PC-9 (cell line): ENCODE measurements at regions not wholly inside any gene's neighbourhood (a gene's known extent, or its start where the extent isn't known, plus 50 kb on each side); places are given as distances from the start of the nearest gene placed in this dataset.

Source experiments
- BruUV-seq: library from RNA; stranded (reverse); fragments of 400-500 nt; replicated peaks from 2 replicates; lab custom pipeline; 2021; lab: Mats Ljungman, UMichigan
- CTCF ChIA-PET: fragments of 300-600 bp; sonication (Branson Sonifier 250); formaldehyde crosslinking; loops from one replicate; lab custom pipeline; 2022; ENCODE audit warnings: antibody characterized with exemption; lab: Charles Lee
- POLR2A ChIA-PET: fragments of 300-600 bp; sonication (Branson Sonifier 250); formaldehyde crosslinking; loops from one replicate; lab custom pipeline; 2022; ENCODE audit warnings: antibody characterized with exemption; ENCODE audit not compliant: unreplicated experiment; lab: Charles Lee
- DNase-seq, 2 experiments: peaks; one replicate each; pipeline versions ENCODE4 v3.0.0 to v3.0.0-alpha.2; 2015 to 2022; ENCODE audit warnings: mixed read lengths in 1 of 2
- H2AFZ ChIP-seq: fragments of 200-600 bp; sonication (generic); 2 replicates; pipeline ENCODE4 v1.8.1; 2017; ENCODE audit warnings: antibody characterized with exemption
- H3F3A ChIP-seq: fragments of 200-600 bp; sonication (generic); 2 replicates; pipeline ENCODE4 v1.8.1; 2017; ENCODE audit warnings: antibody characterized with exemption, mild to moderate bottlenecking, low read depth; ENCODE audit not compliant: insufficient read depth
- H3K27ac ChIP-seq: fragments of 200-600 bp; sonication (generic); 2 replicates; pipeline ENCODE4 v1.6.1; 2016; ENCODE audit warnings: mixed run types
- H3K27me3 ChIP-seq: fragments of 200-600 bp; sonication (generic); 2 replicates; pipeline ENCODE4 v1.6.1; 2016; ENCODE audit warnings: low read depth, mixed run types; ENCODE audit not compliant: insufficient read depth
- H3K36me3 ChIP-seq: fragments of 200-600 bp; sonication (generic); 2 replicates; pipeline ENCODE4 v1.6.1; 2016; ENCODE audit warnings: low read depth, mixed run types
- H3K4me1 ChIP-seq: fragments of 200-600 bp; sonication (generic); replicated peaks from 2 replicates; pipeline ENCODE4 v1.6.1; 2016; ENCODE audit warnings: mixed run types; ENCODE audit not compliant: insufficient read depth
- H3K4me2 ChIP-seq: fragments of 200-600 bp; sonication (generic); 2 replicates; pipeline ENCODE4 v1.6.1; 2017; ENCODE audit warnings: mixed run types
- H3K4me3 ChIP-seq: fragments of 200-600 bp; sonication (generic); 2 replicates; pipeline ENCODE4 v1.6.1; 2016; ENCODE audit warnings: mixed run types
- H3K79me2 ChIP-seq: fragments of 200-600 bp; sonication (generic); 2 replicates; pipeline ENCODE4 v1.6.1; 2017; ENCODE audit warnings: low read depth, mixed run types
- H3K9me2 ChIP-seq: fragments of 200-600 bp; sonication (generic); 2 replicates; pipeline ENCODE4 v1.8.1; 2017; ENCODE audit warnings: mild to moderate bottlenecking; ENCODE audit not compliant: insufficient read depth
- H3K9me3 ChIP-seq: fragments of 200-600 bp; sonication (generic); 2 replicates; pipeline ENCODE4 v1.8.1; 2016; ENCODE audit warnings: low read depth; ENCODE audit not compliant: insufficient read depth
- H4K20me1 ChIP-seq: fragments of 200-600 bp; sonication (generic); 2 replicates; pipeline ENCODE4 v1.8.1; 2017; ENCODE audit not compliant: insufficient read depth
- CTCF ChIP-seq: fragments of 200-600 bp; sonication (generic); conservative IDR thresholded peaks from 2 replicates; pipeline ENCODE4 v1.6.1; 2017; ENCODE audit warnings: mixed run types, antibody characterized with exemption, mild to moderate bottlenecking, moderate library complexity
- EZH2 ChIP-seq: fragments of 200-600 bp; sonication (generic); IDR thresholded peaks from 2 replicates; pipeline ENCODE4 v1.8.0; 2017; ENCODE audit warnings: antibody characterized with exemption, low read depth
- intact Hi-C: fragments of 100-400 bp; cut with micrococcal nuclease; formaldehyde crosslinking; loops from one replicate; pipeline ENCODE4 v1.10.0; 2022; ENCODE audit not compliant: unreplicated experiment

DNA sequence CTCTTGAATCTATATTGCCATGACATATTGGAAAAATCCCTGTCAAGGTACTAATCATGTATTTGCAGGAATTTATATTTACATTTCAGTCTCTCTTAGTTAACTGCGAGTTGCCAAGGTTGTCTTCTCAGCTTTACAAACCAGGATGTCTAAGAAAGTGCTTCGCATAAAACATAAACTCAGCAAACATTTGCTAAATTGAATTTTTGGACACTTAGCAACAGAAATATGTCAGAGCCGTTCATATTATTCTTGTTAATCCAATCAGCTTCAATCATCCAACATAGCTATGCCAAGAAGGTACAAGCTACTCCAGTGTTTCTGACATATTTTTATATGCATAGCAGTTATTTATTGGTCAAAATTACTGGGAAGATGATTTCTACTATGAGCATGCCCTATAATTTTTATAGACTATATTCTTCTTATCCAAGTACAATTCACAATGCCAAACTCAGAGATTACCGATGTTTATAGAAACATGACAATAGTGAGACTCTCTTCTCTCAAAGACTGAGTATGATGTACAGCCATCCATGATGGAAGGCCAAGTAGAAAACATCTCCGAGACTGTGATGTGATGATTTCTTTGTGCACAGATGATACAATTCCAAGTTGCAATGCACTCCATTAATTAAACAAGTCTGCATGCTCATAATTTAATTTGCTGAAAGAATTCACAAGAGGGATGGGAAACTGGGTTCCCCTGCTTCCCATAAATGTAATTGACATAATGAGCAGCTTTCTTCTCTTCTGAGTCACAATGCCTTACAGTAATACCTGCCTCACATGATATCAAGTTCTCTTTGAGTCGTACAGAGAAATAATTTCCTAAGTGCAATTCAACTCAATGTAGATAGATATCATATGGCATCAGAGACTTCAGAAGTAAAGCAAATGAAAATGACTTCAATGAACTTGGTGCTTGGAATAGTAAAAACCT is 776.3 kb downstream of the EFNB2 start:
- Histone ChIP-seq H3K27me3 (no peaks in the 10 kb centered on the region), H3K9me3 (peaks cover 12% of the 10 kb centered on the region; the same call in 1 of the 2 replicates), H3K79me2 (no peaks in the 10 kb centered on the region), H3K4me3 (no peak overlapping the region), H3K4me2 (no peak overlapping the region), H3K27ac (no peak overlapping the region), H4K20me1 (no peaks in the 10 kb centered on the region), H3K36me3 (no peaks in the 10 kb centered on the region), H3K4me1 (peaks cover 10% of the 10 kb centered on the region), H2AFZ (no peak overlapping the region), H3K9me2 (no peaks in the 10 kb centered on the region), H3F3A (no peaks in the 10 kb centered on the region)
- DNase-seq = no peak
- intact Hi-C loops = no loop called here
- TF ChIP-seq CTCF (no peak), EZH2 (no peak)
- ChIA-PET POLR2A (no interaction called here), CTCF (no interaction called here)
- no TSS peak for BruUV-seq

- ChIA-PET CTCF (no interaction called here), POLR2A (no interaction called here)
- Histone ChIP-seq H3K36me3 (no peaks in the 10 kb centered on the region), H3K9me2 (no peaks in the 10 kb centered on the region), H3K27me3 (no peaks in the 10 kb centered on the region), H3K79me2 (no peaks in the 10 kb centered on the region), H3K9me3 (0 out of 2 replicates have a peak, but pooled peaks cover 4% of the 10 kb centered on the region), H3K4me3 (no peak overlapping the region), H3K4me1 (no peaks in the 10 kb centered on the region), H4K20me1 (no peaks in the 10 kb centered on the region), H3F3A (no peaks in the 10 kb centered on the region), H3K4me2 (no peak overlapping the region), H2AFZ (no peak overlapping the region), H3K27ac (no peak overlapping the region)
- TF ChIP-seq CTCF = no peak
- no peak for TF ChIP-seq EZH2
- intact Hi-C loops = no loop called here
- BruUV-seq = no TSS peak
- no peak for DNase-seq
These were observed 794.7 kb downstream of the EFNB2 start for GRCh38 chr13:105740739-105741138.

DNA sequence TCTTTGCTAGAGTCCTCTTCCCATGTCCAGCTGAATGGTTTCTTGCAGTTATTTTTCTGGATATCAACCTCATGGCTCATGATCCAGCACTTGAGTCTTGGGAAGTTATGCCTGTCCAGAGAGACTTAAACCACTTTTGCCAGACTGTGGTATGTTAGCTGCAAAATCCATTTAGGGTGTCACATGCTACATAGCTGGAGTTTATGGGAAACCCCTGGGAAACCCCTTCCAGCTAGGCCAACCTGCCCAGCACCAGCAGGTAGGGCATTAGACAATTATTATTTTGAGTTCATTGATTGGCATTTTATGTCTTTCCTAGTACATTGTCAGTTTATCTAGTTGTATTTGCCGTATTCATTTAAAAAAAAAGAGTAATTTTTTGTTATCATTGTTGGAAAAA is 797.8 kb downstream of the EFNB2 start:
- no peak overlapping the region for H3K4me2 ChIP-seq
- CTCF ChIA-PET = no interaction called here
- H4K20me1 ChIP-seq = no peaks in the 10 kb centered on the region
- H3K4me3 ChIP-seq = no peak overlapping the region
- H3K9me3 ChIP-seq = 0 out of 2 replicates have a peak, but pooled peaks cover 4% of the 10 kb centered on the region
- intact Hi-C loops = no loop called here
- no peaks in the 10 kb centered on the region for H3F3A ChIP-seq
- peaks cover 8% of the 10 kb centered on the region; the same call in 1 of the 2 replicates for H3K4me1 ChIP-seq
- BruUV-seq = no TSS peak
- no peaks in the 10 kb centered on the region for H3K79me2 ChIP-seq
- no peaks in the 10 kb centered on the region for H3K36me3 ChIP-seq
- H3K27ac ChIP-seq = no peak overlapping the region
- POLR2A ChIA-PET = no interaction called here
- no peaks in the 10 kb centered on the region for H3K27me3 ChIP-seq
- no peak for DNase-seq
- no peak overlapping the region for H2AFZ ChIP-seq
- no peak for TF ChIP-seq EZH2
- TF ChIP-seq CTCF = no peak
- no peaks in the 10 kb centered on the region for H3K9me2 ChIP-seq
